Spleen (tissue), 11 donors: ENCODE measurements at regions not wholly inside any gene's neighbourhood (a gene's known extent, or its start where the extent isn't known, plus 50 kb on each side); places are given as distances from the start of the nearest gene placed in this dataset.

Experiments used
- DNase-seq: peaks from one replicate; pipeline ENCODE4 v3.0.0-alpha.2; 2020
- H3K27ac ChIP-seq, 8 donors: fragments of 200-600 bp; sonication (generic) in 7 of 8; 1 replicate in 4 of 8; 2 replicates in 4 of 8; pipeline versions ENCODE4 v1.5.0 to v1.8.0; 2016 to 2021; ENCODE audit warnings: inconsistent platforms in 4 of 8, mild to moderate bottlenecking in 4 of 8, moderate library complexity in 1 of 8
- H3K27me3 ChIP-seq, 7 donors: fragments of 200-600 bp; sonication (generic) in 6 of 7; replicated peaks in 1 of 7; 1 replicate in 4 of 7; 2 replicates in 3 of 7; pipeline versions ENCODE4 v1.5.0 to v1.8.0; 2016 to 2021; ENCODE audit warnings: inconsistent platforms in 3 of 7, mild to moderate bottlenecking in 1 of 7
- H3K36me3 ChIP-seq, 6 donors: fragments of 200-600 bp; sonication (generic) in 5 of 6; 1 replicate in 4 of 6; 2 replicates in 2 of 6; pipeline versions ENCODE4 v1.5.0 to v1.8.0; 2016 to 2021; ENCODE audit warnings: inconsistent platforms in 2 of 6
- H3K4me1 ChIP-seq, 6 donors: fragments of 200-600 bp; sonication (generic) in 5 of 6; 1 replicate in 3 of 6; 2 replicates in 3 of 6; pipeline versions ENCODE4 v1.5.0 to v1.8.0; 2016 to 2021; ENCODE audit warnings: inconsistent platforms in 3 of 6
- H3K4me3 ChIP-seq, 8 donors: fragments of 200-600 bp; sonication (generic) in 7 of 8; 1 replicate in 4 of 8; 2 replicates in 4 of 8; pipeline versions ENCODE4 v1.5.0 to v1.8.0; 2016 to 2021; ENCODE audit warnings: inconsistent platforms in 4 of 8, mild to moderate bottlenecking in 4 of 8, moderate library complexity in 2 of 8
- H3K9me3 ChIP-seq, 8 donors: fragments of 200-600 bp; sonication (generic) in 7 of 8; 1 replicate in 4 of 8; 2 replicates in 4 of 8; pipeline versions ENCODE4 v1.5.0 to v1.8.0; 2016 to 2021; ENCODE audit warnings: inconsistent platforms in 4 of 8
- POLR2A ChIP-seq, 3 donors: fragments of 450-650 bp; IDR thresholded peaks; one replicate each; pipeline ENCODE4 v1.5.1; 2017; ENCODE audit warnings: antibody characterized with exemption in 3 of 3, mild to moderate bottlenecking in 1 of 3
- POLR2AphosphoS5 ChIP-seq, 3 donors: sonication (generic); formaldehyde crosslinking; IDR thresholded peaks; one replicate each; pipeline ENCODE4 v1.5.1; 2017; ENCODE audit warnings: antibody characterized with exemption in 3 of 3
- WGBS, 5 donors: extraction: QIAGEN DNeasy Blood & Tissue Kit in 3 of 5; methylation state at CpG; one replicate each; pipeline versions ENCODE4 v1.1.5 to v1.1.7; 2013 to 2018; 5-methylcytosine and 5-hydroxymethylcytosine counted together
- intact Hi-C: fragments of 100-400 bp; cut with DNase I; formaldehyde crosslinking; loops from one replicate; pipeline ENCODE4 v1.15.0; 2023; ENCODE audit warnings: low total_unique reads
- TF ChIP-seq, protein P1 (sequence below), 11 experiments: fragments of 200-600 bp in 7 of 11; fragments of 450-650 bp in 4 of 11; sonication (generic) in 4 of 11; IDR thresholded peaks in 8 of 11; conservative IDR thresholded peaks in 3 of 11; 1 replicate in 7 of 11; 2 replicates in 4 of 11; pipeline versions ENCODE4 v1.4.0 to v1.8.0; 2016 to 2021; ENCODE audit warnings: antibody characterized with exemption in 11 of 11, inconsistent platforms in 4 of 11, mild to moderate bottlenecking in 1 of 11
- donor health status: healthy with polysubstance abuse.
- donor health status: DM: no; HTN: no; CAD: no; lungs with moderate emphysema.
- donor health status: DM: no; HTN: no; CAD: no.
- donor health status: Bipolar disorder and iron deficiency.
- donor health status: healthy.
- donor health status: DM: no; HTN: no; CAD: no.
- donor health status: DM: yes; HTN: yes; CAD: no.

DNA sequence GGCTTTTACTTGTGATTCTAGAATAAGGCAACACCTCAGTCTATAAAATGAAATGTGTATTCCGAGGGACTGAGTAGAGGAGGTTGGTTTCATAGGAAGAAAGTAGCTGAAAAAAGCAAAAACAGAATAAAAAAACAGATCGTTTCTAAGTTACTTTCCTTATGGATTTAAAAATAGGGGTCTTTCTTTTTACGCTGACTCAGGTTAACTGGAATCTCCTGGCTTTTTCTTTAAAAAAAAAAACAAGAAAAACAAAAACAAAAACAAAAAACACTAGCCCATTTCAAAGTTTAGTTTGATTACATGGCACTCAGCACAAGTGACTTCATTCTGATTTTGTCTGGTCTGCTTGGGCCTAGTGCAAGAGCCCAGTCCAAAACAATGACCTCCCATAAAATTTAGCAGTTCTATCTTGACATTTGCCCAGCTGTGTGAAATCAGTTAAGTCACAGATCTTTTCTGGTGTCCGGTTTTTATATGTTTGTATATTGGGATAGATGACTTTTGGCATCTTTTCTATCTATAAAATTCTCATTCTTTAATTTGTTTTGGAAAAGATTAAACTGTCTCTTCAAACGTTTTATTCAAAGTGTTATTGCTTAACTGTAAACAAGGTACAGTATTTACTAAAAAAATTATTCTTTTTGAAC, 222.7 kb upstream of the HTR2C start:
- peaks cover 0 to 7% (median 0%) of the 10 kb centered on the region in 8 donors for H3K9me3 ChIP-seq
- H3K36me3 ChIP-seq, result no peaks in the 10 kb centered on the region
- no peaks in the 10 kb centered on the region for H3K4me1 ChIP-seq
- H3K4me3 ChIP-seq, result no peak overlapping the region
- no peak overlapping the region for H3K27ac ChIP-seq
- no peak for TF ChIP-seq POLR2AphosphoS5 (IDR thresholded peaks at IDR 0.05)
- TF ChIP-seq, protein P1, sequence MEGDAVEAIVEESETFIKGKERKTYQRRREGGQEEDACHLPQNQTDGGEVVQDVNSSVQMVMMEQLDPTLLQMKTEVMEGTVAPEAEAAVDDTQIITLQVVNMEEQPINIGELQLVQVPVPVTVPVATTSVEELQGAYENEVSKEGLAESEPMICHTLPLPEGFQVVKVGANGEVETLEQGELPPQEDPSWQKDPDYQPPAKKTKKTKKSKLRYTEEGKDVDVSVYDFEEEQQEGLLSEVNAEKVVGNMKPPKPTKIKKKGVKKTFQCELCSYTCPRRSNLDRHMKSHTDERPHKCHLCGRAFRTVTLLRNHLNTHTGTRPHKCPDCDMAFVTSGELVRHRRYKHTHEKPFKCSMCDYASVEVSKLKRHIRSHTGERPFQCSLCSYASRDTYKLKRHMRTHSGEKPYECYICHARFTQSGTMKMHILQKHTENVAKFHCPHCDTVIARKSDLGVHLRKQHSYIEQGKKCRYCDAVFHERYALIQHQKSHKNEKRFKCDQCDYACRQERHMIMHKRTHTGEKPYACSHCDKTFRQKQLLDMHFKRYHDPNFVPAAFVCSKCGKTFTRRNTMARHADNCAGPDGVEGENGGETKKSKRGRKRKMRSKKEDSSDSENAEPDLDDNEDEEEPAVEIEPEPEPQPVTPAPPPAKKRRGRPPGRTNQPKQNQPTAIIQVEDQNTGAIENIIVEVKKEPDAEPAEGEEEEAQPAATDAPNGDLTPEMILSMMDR (IDR thresholded peaks at IDR 0.05 in 8 of 11, conservative IDR thresholded peaks at IDR 0.05 in 3 of 11), result no peak
- TF ChIP-seq POLR2A (IDR thresholded peaks at IDR 0.05), result no peak
- intact Hi-C loops, result no loop called here
- 60 to 81% (median 72%) methylated on average over 5 of the region's 5 CpGs for WGBS, 5 donors
- DNase-seq, result no peak
- no peaks in the 10 kb centered on the region for H3K27me3 ChIP-seq

GRCh38 chrX:114363346-114363745, 220.5 kb upstream of the HTR2C start:
- H3K4me3 ChIP-seq, result no peak overlapping the region
- no peaks in the 10 kb centered on the region for H3K4me1 ChIP-seq
- no peaks in the 10 kb centered on the region for H3K9me3 ChIP-seq
- no peak overlapping the region for H3K27ac ChIP-seq
- H3K36me3 ChIP-seq, result no peaks in the 10 kb centered on the region
- H3K27me3 ChIP-seq, result no peaks in the 10 kb centered on the region
- WGBS, 5 donors, result 55 to 91% (median 73%) methylated on average over 1 of the region's 1 CpG
- intact Hi-C loops, result no loop called here
- TF ChIP-seq POLR2A (IDR thresholded peaks at IDR 0.05), result no peak
- TF ChIP-seq POLR2AphosphoS5 (IDR thresholded peaks at IDR 0.05), result no peak
- TF ChIP-seq, protein P1 (IDR thresholded peaks at IDR 0.05 in 8 of 11, conservative IDR thresholded peaks at IDR 0.05 in 3 of 11), result no peak
- no peak for DNase-seq

- H3K36me3 ChIP-seq, result no peaks in the 10 kb centered on the region
- no peaks in the 10 kb centered on the region for H3K4me1 ChIP-seq
- DNase-seq, result no peak
- 62 to 89% (median 78%) methylated on average over 5 of the region's 5 CpGs for WGBS, 5 donors
- no peaks in the 10 kb centered on the region for H3K9me3 ChIP-seq
- no peaks in the 10 kb centered on the region for H3K27me3 ChIP-seq
- no peak overlapping the region for H3K27ac ChIP-seq
- TF ChIP-seq, protein P1 (IDR thresholded peaks at IDR 0.05 in 8 of 11, conservative IDR thresholded peaks at IDR 0.05 in 3 of 11), result no peak
- TF ChIP-seq POLR2AphosphoS5 (IDR thresholded peaks at IDR 0.05) (no peak), POLR2A (IDR thresholded peaks at IDR 0.05) (no peak)
- intact Hi-C loops, result no loop called here
- no peak overlapping the region for H3K4me3 ChIP-seq
These were observed 218.6 kb upstream of the HTR2C start for GRCh38 chrX:114365065-114365834.

- intact Hi-C loops, result no loop called here
- H3K36me3 ChIP-seq, result no peaks in the 10 kb centered on the region
- H3K4me1 ChIP-seq, result no peaks in the 10 kb centered on the region
- WGBS, 5 donors, result 74 to 89% (median 81%) methylated on average over 2 of the region's 2 CpGs
- H3K9me3 ChIP-seq, result no peaks in the 10 kb centered on the region
- no peak overlapping the region for H3K27ac ChIP-seq
- no peaks in the 10 kb centered on the region for H3K27me3 ChIP-seq
- DNase-seq, result no peak
- TF ChIP-seq POLR2A (IDR thresholded peaks at IDR 0.05) (no peak), POLR2AphosphoS5 (IDR thresholded peaks at IDR 0.05) (no peak)
- TF ChIP-seq, protein P1 (IDR thresholded peaks at IDR 0.05 in 8 of 11, conservative IDR thresholded peaks at IDR 0.05 in 3 of 11), result no peak
- H3K4me3 ChIP-seq, result no peak overlapping the region
These were observed 210.9 kb upstream of the HTR2C start for GRCh38 chrX:114372937-114373336.
